Activated T-cell treated with anti-CD3 and anti-CD28 coated beads, Interleukin-2, amount 50 U/mL, for 24 hours (primary cell): ENCODE measurements at regions not wholly inside any gene's neighbourhood (a gene's known extent, or its start where the extent isn't known, plus 50 kb on each side); places are given as distances from the start of the nearest gene placed in this dataset.

Source experiments
- DNase-seq: peaks from one replicate; pipeline ENCODE4 v3.0.0-alpha.2; 2020
- H3K27ac Mint-ChIP-seq: 2 replicates; pipeline ENCODE4 v1.8.0; 2020; ENCODE audit warnings: mild to moderate bottlenecking, mixed read lengths
- H3K27me3 Mint-ChIP-seq: 2 replicates; pipeline ENCODE4 v1.8.0; 2020; ENCODE audit warnings: mixed read lengths
- H3K36me3 Mint-ChIP-seq: 2 replicates; pipeline ENCODE4 v1.8.0; 2020; ENCODE audit warnings: low read depth, mixed read lengths
- H3K4me1 Mint-ChIP-seq: 2 replicates; pipeline ENCODE4 v1.8.0; 2020; ENCODE audit warnings: low read depth, mixed read lengths
- H3K4me3 Mint-ChIP-seq: 2 replicates; pipeline ENCODE4 v1.8.0; 2020; ENCODE audit warnings: mild to moderate bottlenecking, moderate library complexity, mixed read lengths
- H3K9me3 Mint-ChIP-seq: 2 replicates; pipeline ENCODE4 v1.8.0; 2020; ENCODE audit warnings: mixed read lengths

DNA sequence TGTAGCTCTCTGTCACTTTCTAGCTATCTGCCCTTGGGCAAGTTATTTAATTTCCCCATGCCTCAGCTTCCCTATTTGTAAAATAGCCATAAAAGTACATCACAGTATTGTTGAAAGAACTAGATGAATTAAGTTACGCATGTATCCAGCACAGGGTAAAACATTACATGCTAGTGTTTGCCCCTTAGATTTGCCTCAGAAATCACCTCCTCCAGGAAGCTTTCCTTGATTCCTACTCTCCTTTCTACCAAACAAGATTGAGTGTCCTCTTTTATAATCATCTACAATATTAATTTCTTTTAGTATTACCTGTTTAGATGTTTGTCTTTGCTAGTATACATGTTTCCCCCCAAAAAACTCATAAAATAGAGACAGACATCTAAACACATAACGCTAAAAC is 369.5 kb downstream of the GBA3 start:
- Mint-ChIP-seq H3K4me3 (no peak overlapping the region), H3K27me3 (no peaks in the 10 kb centered on the region), H3K4me1 (no peaks in the 10 kb centered on the region), H3K36me3 (no peaks in the 10 kb centered on the region), H3K27ac (no peak overlapping the region), H3K9me3 (peaks cover 15% of the 10 kb centered on the region)
- DNase-seq = no peak

DNA sequence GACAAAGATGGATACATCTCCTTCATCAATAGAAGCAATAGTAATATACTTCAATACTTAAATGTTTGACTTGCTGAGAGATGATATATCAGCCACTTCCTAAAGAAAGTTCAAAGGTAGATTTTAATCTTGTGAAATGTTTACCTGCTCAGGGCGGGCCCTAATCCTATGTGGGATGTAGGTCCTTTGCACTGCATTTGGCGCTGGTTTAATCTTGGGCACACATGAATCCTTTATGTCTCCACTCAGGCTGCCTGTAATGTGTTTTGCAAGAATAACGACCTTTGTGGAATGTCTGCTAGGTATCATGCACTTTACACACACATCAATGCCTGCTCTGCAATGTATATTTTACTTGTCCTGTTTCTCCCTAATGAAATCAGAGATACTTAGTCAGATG is 368.7 kb downstream of the GBA3 start:
- Mint-ChIP-seq H3K9me3 (peaks cover 15% of the 10 kb centered on the region), H3K4me3 (no peak overlapping the region), H3K27me3 (no peaks in the 10 kb centered on the region), H3K4me1 (no peaks in the 10 kb centered on the region), H3K36me3 (no peaks in the 10 kb centered on the region), H3K27ac (no peak overlapping the region)
- DNase-seq = no peak

DNA sequence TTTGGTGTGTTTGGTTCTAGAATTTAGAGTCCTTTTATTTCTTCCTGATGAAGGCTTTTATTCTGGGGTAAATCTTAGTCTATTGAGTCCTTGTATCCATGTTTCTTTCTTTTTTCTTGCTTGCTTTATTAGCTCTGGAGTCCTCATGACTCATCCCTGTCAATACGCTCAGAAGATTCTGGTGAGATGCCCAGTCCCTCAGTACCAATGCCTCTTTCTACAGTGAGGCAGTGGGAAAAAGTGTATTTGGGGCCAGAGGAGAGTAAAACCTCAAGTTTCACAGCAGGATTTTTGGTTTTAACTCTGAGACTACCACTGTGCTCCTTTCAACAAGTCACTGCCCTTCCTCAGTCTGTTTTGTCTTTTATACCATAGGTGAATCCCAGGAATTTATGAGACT is 368.0 kb downstream of the GBA3 start:
- Mint-ChIP-seq H3K27ac (no peak overlapping the region), H3K4me1 (no peaks in the 10 kb centered on the region), H3K36me3 (no peaks in the 10 kb centered on the region), H3K27me3 (no peaks in the 10 kb centered on the region), H3K4me3 (no peak overlapping the region), H3K9me3 (peaks cover 15% of the 10 kb centered on the region)
- no peak for DNase-seq

DNA sequence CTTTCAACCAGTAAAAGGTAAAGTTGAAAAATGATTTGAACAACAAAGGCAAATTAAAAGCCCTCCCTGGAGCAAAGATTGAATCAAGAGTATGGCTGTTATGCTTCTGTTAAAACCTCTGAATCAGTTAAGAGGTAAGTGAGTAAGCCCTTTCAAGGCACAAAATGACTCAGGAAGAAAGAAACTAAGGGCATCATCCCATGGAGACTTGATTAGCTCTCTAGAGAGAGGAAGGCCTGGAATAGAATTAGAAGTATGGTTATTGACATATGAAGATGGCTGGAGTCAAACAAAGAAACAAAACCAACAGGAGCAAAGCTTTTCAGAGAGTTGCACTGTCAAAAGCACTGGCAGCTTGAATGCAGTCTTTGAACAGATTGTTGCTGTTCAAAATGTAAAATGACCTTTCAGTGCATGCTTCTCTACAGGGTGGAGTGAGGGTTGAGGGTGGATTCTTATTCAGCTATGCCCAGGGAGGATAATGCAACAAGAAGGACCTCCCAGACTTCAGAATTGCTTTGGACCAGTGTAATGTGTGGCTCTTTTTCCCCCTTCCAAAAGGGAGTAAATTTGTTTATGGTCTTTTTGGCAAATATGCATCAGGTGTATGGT is 365.5 kb downstream of the GBA3 start:
- Mint-ChIP-seq H3K9me3 (peaks cover 8% of the 10 kb centered on the region), H3K27me3 (no peaks in the 10 kb centered on the region), H3K27ac (no peak overlapping the region), H3K4me1 (no peaks in the 10 kb centered on the region), H3K36me3 (no peaks in the 10 kb centered on the region), H3K4me3 (no peak overlapping the region)
- no peak for DNase-seq

DNA sequence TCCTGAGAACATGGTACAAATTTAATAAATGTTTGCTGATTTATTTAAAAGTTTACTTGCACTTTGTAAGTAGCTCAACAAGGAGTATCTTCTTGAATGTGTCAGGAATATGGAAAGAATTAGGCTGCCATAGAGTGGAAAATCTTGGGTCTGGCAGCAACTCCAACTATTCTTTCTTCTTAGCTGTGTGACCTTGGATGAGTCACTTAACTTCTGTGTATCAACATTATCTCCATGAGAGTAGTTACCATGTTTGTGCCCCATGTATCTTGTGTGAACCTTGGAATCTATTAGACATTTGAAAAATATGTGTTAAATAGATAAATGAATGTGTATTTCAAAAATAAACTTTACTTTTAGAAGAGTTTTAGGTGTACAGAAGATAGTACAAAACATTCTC is 348.8 kb downstream of the GBA3 start:
- no peak for DNase-seq
- Mint-ChIP-seq H3K4me3 (no peak overlapping the region), H3K36me3 (no peaks in the 10 kb centered on the region), H3K27ac (no peak overlapping the region), H3K27me3 (no peaks in the 10 kb centered on the region), H3K4me1 (no peaks in the 10 kb centered on the region), H3K9me3 (no peaks in the 10 kb centered on the region)

DNA sequence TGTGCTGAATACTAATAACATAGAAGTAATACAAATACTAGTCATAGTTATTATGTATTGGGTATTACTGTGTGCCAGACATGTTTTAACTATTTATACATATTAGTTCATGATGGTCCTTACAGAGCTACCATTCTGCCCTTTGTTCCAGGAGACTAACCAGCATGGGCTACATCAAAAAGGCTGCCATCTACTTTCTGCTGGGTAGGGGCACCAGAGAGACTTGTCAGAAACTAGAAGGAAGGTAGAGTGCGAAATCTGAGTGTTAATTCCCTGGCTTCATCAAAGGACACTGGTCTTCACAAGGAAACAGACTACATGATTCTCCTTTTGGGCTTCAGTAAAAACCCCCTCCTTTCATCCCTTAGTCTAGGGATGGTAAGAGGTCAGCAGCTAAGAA is 347.8 kb downstream of the GBA3 start:
- H3K27me3 Mint-ChIP-seq = no peaks in the 10 kb centered on the region
- H3K36me3 Mint-ChIP-seq = no peaks in the 10 kb centered on the region
- no peaks in the 10 kb centered on the region for H3K9me3 Mint-ChIP-seq
- no peak overlapping the region for H3K4me3 Mint-ChIP-seq
- H3K4me1 Mint-ChIP-seq = no peaks in the 10 kb centered on the region
- H3K27ac Mint-ChIP-seq = no peak overlapping the region
- DNase-seq = no peak

DNA sequence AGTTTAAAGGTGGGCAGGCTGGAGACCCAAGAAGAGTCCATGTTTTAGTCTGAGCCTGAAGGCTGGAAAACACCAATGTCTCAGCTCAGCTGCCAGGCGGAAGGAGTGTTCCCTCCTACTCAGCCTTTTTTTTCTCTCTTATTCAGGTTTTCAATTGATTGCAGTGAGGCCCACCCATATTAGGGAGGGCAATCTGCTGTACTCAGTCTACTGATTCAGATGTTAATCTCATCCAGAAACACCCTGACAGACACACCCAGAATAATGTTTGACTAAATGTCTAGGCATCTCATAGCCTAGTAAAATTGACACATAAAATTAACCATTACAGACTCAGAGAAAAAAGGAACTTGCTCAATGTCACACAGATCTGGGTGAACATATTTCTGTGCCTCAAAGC is 347.1 kb downstream of the GBA3 start:
- no peaks in the 10 kb centered on the region for H3K9me3 Mint-ChIP-seq
- no peaks in the 10 kb centered on the region for H3K27me3 Mint-ChIP-seq
- no peak overlapping the region for H3K27ac Mint-ChIP-seq
- H3K4me1 Mint-ChIP-seq = no peaks in the 10 kb centered on the region
- no peak for DNase-seq
- no peaks in the 10 kb centered on the region for H3K36me3 Mint-ChIP-seq
- no peak overlapping the region for H3K4me3 Mint-ChIP-seq

DNA sequence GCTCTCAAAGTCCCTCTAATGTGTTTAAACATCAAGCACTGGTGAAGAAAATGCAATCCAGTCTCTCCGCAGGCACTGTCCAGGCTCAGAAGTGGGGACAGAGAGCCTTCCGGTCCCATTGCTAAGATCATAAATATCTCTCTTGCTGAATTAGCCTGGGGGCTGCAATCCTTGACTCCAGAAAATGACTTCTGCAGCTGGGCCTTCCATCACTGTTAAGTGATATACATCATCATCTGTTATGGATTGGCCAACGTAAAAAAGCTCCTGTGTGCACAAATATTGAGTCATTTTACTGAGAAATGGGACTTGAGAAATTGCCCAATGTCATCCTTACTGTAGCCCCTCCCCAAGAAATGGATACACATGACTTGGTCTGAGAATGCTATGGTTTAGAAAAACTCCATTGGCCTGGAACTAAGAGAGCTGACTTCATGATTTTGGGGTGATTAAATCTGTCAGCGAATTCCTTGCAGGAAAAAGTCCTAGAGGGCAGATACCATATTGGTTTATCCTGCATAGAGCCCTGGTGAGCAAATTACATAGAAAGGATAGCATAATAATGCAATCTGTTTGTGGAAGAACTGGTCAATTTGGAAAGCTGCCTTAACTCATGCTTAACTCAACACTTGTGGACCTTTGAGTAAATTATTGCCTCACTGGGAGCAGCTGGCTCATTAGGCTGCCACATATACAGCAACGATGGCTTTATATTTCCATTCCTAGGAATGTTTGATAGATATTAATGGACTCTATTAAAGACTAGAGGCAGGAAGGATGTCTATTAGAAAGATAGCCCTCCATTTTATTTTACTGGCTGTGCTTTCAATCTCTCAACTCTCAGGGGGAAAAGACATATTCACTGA is 346.1 kb downstream of the GBA3 start:
- no peaks in the 10 kb centered on the region for H3K27me3 Mint-ChIP-seq
- no peak for DNase-seq
- H3K4me1 Mint-ChIP-seq = no peaks in the 10 kb centered on the region
- H3K4me3 Mint-ChIP-seq = no peak overlapping the region
- no peak overlapping the region for H3K27ac Mint-ChIP-seq
- H3K9me3 Mint-ChIP-seq = no peaks in the 10 kb centered on the region
- H3K36me3 Mint-ChIP-seq = no peaks in the 10 kb centered on the region

DNA sequence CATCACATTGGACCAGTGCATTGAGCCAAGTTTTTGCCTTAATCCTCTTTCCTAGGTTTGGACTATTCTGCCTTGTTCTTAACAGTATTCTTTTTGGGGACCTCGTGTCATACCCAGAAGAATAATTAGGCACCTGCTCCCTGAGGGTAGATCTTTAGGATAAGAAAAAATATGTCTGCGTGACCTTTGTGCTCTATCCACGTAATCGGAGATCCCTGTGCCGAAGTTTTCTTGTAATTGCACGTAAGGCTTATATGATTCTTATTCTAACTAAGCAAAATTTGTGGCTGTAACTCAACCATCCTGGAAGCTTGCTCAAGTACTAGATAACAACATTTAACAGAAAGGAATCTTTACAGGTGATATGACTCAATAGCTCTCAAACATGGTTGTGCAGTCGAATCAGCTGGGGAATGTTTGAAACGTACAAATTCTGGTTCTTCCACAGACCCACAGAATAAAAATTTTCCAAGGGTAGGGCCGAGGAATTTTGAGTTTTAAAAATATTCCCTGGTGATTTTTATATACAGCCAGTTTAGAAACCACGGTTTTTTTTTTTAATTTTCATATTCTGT is 344.3 kb downstream of the GBA3 start:
- DNase-seq = no peak
- H3K27me3 Mint-ChIP-seq = no peaks in the 10 kb centered on the region
- H3K4me3 Mint-ChIP-seq = no peak overlapping the region
- H3K4me1 Mint-ChIP-seq = no peaks in the 10 kb centered on the region
- H3K36me3 Mint-ChIP-seq = no peaks in the 10 kb centered on the region
- no peak overlapping the region for H3K27ac Mint-ChIP-seq
- H3K9me3 Mint-ChIP-seq = peaks cover 4% of the 10 kb centered on the region

DNA sequence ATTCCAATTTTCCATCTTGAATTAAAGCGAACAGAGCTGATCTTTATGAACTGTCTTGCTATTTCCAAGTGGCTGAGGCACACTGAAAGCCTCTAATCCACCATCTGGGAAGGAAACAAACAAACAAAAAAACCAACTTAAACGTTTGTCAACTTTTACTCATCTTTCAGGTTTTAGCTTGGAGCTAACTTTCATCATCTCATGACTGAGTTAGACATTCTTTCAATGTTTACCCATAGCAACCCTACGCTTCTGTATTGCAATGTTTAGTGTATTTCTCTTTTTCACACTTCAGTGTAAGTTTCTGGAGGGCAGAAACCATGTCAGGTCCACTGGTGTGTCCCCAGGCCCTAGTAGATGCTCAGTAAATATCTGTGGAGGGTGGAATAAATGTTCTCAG is 343.8 kb downstream of the GBA3 start:
- Mint-ChIP-seq H3K27me3 (no peaks in the 10 kb centered on the region), H3K4me1 (no peaks in the 10 kb centered on the region), H3K4me3 (no peak overlapping the region), H3K27ac (no peak overlapping the region), H3K36me3 (no peaks in the 10 kb centered on the region), H3K9me3 (peaks cover 4% of the 10 kb centered on the region)
- no peak for DNase-seq

DNA sequence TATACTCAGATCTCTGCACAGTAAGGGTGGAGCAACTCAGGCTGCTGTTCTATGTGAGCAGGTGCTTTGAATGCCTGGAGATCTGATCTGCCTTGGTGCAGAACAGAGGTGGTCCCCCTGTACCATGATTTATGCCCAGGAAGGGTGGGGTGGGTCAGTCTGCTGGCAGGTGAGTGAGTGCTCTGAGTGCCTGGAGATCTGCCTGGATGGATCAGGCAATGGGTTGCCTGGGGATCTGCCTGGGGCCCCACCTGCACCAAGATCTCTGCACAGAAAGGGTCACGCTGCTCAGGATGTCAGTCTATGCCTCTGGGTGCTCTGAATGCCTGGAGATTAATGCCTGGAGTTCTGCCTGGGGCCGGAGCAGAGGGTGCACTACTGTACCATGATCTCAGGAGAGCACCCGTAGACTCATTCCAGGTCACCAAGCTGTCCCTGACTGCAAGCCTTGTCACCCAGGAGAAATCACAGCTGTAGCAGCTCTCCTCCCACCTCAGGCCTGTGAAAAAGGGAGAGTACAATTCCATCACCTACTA is 342.9 kb downstream of the GBA3 start:
- no peak overlapping the region for H3K27ac Mint-ChIP-seq
- no peaks in the 10 kb centered on the region for H3K4me1 Mint-ChIP-seq
- H3K4me3 Mint-ChIP-seq = no peak overlapping the region
- no peaks in the 10 kb centered on the region for H3K27me3 Mint-ChIP-seq
- H3K36me3 Mint-ChIP-seq = no peaks in the 10 kb centered on the region
- no peak for DNase-seq
- H3K9me3 Mint-ChIP-seq = peaks cover 4% of the 10 kb centered on the region

DNA sequence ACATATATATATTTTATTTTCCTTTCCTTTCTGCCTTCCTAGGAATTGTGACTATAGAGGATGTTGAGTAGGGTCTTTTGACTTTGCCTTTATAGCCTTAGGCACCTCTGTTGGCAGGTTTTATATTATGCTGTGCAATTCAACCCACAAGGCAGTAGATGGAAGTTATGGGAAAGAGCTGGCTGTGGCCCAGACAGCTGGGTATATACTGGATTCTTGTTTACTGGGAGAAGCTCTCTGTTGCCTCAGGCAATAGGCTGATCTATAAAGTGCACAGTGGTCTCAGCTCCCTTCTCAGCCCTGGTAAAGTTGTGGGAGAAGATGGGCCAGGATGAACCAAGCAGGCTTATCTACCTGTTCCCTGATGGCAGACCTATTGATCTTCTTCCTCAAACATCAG is 342.0 kb downstream of the GBA3 start:
- Mint-ChIP-seq H3K27me3 (no peaks in the 10 kb centered on the region), H3K4me3 (no peak overlapping the region), H3K9me3 (peaks cover 4% of the 10 kb centered on the region), H3K4me1 (no peaks in the 10 kb centered on the region), H3K36me3 (no peaks in the 10 kb centered on the region), H3K27ac (no peak overlapping the region)
- no peak for DNase-seq

DNA sequence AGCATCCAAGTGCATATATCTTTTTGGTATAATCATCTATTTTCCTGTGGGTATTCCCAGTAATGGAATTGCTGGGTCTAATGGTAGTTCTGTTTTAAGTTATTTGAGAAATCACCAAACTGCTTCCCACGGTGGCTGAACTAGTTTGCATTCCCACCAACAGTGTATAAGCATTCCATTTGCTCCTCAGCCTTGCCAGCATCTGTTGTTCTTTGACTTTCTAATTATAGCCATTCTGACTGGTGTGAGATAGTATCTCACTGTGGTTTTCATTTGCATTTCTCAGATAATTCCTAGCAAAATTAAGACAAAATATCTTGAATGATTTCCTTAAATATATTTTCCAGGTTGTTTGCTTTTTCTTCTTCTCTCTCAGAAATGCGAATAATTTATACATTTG is 341.1 kb downstream of the GBA3 start:
- Mint-ChIP-seq H3K27me3 (no peaks in the 10 kb centered on the region), H3K36me3 (no peaks in the 10 kb centered on the region), H3K4me1 (no peaks in the 10 kb centered on the region), H3K4me3 (no peak overlapping the region), H3K9me3 (peaks cover 4% of the 10 kb centered on the region), H3K27ac (no peak overlapping the region)
- no peak for DNase-seq

DNA sequence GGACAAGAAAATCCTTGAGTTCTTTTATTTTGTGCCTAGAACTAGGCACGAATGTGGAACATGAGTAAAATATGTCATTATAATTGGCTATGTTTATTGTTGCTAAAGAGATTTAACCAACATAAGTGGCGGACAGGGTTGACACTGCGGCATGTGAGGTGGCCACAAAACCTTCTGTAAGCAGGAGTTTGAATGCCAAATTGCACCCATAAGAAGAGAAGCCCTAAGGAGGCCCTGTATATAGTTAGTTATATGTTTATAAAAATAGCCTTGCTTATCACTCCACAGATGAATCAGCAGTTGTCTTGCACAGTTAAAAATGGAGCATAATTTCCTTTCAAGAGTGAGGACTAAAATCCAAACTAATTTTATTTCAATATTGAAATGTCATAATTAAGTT is 336.1 kb downstream of the GBA3 start:
- no peaks in the 10 kb centered on the region for H3K36me3 Mint-ChIP-seq
- no peak overlapping the region for H3K4me3 Mint-ChIP-seq

DNA sequence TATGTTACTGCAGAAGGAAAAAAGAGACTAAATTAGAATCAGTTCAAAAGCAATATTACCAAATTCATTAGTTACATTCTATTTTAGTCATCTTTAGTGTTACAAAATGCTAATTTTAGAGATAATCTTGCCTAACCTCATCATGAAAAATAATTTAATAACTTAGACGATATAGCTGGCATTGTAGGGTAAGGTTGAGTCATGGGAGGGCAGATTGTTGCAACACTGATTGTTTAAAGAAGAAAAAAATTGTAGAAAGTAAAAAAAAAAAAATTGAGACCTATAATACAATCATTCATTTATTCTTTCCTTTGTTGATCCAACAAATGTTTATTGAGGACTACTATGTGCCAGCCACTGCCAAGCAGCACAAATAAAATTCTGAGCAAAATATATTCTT is 330.9 kb downstream of the GBA3 start:
- Mint-ChIP-seq H3K9me3 (peaks cover 3% of the 10 kb centered on the region), H3K4me3 (no peak overlapping the region), H3K27me3 (no peaks in the 10 kb centered on the region), H3K27ac (no peak overlapping the region), H3K36me3 (no peaks in the 10 kb centered on the region), H3K4me1 (no peaks in the 10 kb centered on the region)
- DNase-seq = no peak

More for the DNA sequence above, 336.1 kb downstream of the GBA3 start:
- no peak for DNase-seq
- peaks cover 7% of the 10 kb centered on the region for H3K9me3 Mint-ChIP-seq
- H3K27ac Mint-ChIP-seq = no peak overlapping the region
- H3K27me3 Mint-ChIP-seq = no peaks in the 10 kb centered on the region
- no peaks in the 10 kb centered on the region for H3K4me1 Mint-ChIP-seq
